ENCODE measurements at regions not wholly inside any gene's neighbourhood (a gene's known extent, or its start where the extent isn't known, plus 50 kb on each side); places are given as distances from the start of the nearest gene placed in this dataset.
"Not testable (repeated sequence)": the region's sequence is repeated elsewhere in the genome, so short reads cannot be mapped to it uniquely, and the experiment has no call there.

DNA sequence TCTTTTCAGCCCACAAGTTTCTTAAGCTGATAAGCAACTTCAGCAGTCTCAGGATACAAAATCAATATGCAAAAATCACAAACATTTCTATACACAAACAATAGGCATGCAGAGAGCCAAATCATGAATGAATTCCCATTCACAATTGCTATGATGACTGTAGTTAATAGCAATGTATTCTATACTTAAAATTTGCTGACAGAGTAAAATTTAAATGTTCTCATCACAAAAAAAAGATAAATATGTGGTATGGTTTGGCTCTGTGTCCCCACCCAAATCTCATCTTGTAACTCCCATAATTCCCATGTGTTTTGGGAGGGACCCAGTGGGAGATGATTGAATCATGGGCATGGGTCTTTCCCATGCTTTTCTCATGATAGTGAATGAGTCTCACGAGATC is 360.2 kb downstream of the PID1 start:
- TF ChIP-seq, protein P1, sequence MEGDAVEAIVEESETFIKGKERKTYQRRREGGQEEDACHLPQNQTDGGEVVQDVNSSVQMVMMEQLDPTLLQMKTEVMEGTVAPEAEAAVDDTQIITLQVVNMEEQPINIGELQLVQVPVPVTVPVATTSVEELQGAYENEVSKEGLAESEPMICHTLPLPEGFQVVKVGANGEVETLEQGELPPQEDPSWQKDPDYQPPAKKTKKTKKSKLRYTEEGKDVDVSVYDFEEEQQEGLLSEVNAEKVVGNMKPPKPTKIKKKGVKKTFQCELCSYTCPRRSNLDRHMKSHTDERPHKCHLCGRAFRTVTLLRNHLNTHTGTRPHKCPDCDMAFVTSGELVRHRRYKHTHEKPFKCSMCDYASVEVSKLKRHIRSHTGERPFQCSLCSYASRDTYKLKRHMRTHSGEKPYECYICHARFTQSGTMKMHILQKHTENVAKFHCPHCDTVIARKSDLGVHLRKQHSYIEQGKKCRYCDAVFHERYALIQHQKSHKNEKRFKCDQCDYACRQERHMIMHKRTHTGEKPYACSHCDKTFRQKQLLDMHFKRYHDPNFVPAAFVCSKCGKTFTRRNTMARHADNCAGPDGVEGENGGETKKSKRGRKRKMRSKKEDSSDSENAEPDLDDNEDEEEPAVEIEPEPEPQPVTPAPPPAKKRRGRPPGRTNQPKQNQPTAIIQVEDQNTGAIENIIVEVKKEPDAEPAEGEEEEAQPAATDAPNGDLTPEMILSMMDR (IDR thresholded peaks at IDR 0.05) = not testable (repeated sequence)
- TF ChIP-seq POLR2AphosphoS5 (IDR thresholded peaks at IDR 0.05; ENCODE audit: insufficient read depth in 1 of 2, low read depth in 1 of 2) = not testable (repeated sequence)

Data from vagina (tissue), 2 donors.